ENCODE measurements at regions not wholly inside any gene's neighbourhood (a gene's known extent, or its start where the extent isn't known, plus 50 kb on each side); places are given as distances from the start of the nearest gene placed in this dataset.

- DNase-seq (no peak), ATAC-seq (no peak)
- Mint-ChIP-seq H3K4me1 (ENCODE audit: low read depth) (no peaks in the 10 kb centered on the region), H3K27me3 (no peaks in the 10 kb centered on the region), H3K4me3 (no peak overlapping the region), H3K9me3 (peaks cover 3% of the 10 kb centered on the region), H3K36me3 (ENCODE audit: low read depth) (no peaks in the 10 kb centered on the region), H3K27ac (no peak overlapping the region)
- no peak for TF ChIP-seq CTCF (IDR thresholded peaks at IDR 0.05)
- ChIA-PET CTCF (no interaction called here), POLR2A (no interaction called here)
- intact Hi-C loops (cut with micrococcal nuclease) = no loop called here
These were observed 2291.6 kb upstream of the WWC1 start for GRCh38 chr5:165999693-166000320.

GRCh38 chr5:166004006-166004405 is 2287.4 kb upstream of the WWC1 start:
- intact Hi-C loops (cut with micrococcal nuclease) = no loop called here
- H3K4me3 Mint-ChIP-seq = no peak overlapping the region
- ChIA-PET POLR2A (no interaction called here), CTCF (no interaction called here)
- DNase-seq (no peak), ATAC-seq (no peak)
- no peak for TF ChIP-seq CTCF (IDR thresholded peaks at IDR 0.05)
- peaks cover 5% of the 10 kb centered on the region for H3K9me3 Mint-ChIP-seq
- no peaks in the 10 kb centered on the region for H3K4me1 Mint-ChIP-seq (ENCODE audit: low read depth)
- no peak overlapping the region for H3K27ac Mint-ChIP-seq
- H3K27me3 Mint-ChIP-seq = no peaks in the 10 kb centered on the region
- H3K36me3 Mint-ChIP-seq (ENCODE audit: low read depth) = no peaks in the 10 kb centered on the region

GRCh38 chr5:166013415-166013814 is 2278.0 kb upstream of the WWC1 start:
- Mint-ChIP-seq H3K27me3 (no peaks in the 10 kb centered on the region), H3K27ac (no peak overlapping the region), H3K36me3 (ENCODE audit: low read depth) (no peaks in the 10 kb centered on the region), H3K4me3 (no peak overlapping the region), H3K4me1 (ENCODE audit: low read depth) (no peaks in the 10 kb centered on the region), H3K9me3 (peaks cover 2% of the 10 kb centered on the region)
- ChIA-PET POLR2A (no interaction called here), CTCF (no interaction called here)
- intact Hi-C loops (cut with micrococcal nuclease) = no loop called here
- TF ChIP-seq CTCF (IDR thresholded peaks at IDR 0.05) = no peak
- DNase-seq (no peak), ATAC-seq (no peak)

GRCh38 chr5:166014256-166014655 is 2277.2 kb upstream of the WWC1 start:
- Mint-ChIP-seq H3K27me3 (no peaks in the 10 kb centered on the region), H3K4me3 (no peak overlapping the region), H3K36me3 (ENCODE audit: low read depth) (no peaks in the 10 kb centered on the region), H3K9me3 (peaks cover 2% of the 10 kb centered on the region), H3K27ac (no peak overlapping the region), H3K4me1 (ENCODE audit: low read depth) (no peaks in the 10 kb centered on the region)
- POLR2A ChIA-PET = no interaction called here
- no peak for TF ChIP-seq CTCF (IDR thresholded peaks at IDR 0.05)
- CTCF ChIA-PET = no interaction called here
- no peak for ATAC-seq
- intact Hi-C loops (cut with micrococcal nuclease) = no loop called here
- no peak for DNase-seq

GRCh38 chr5:166018716-166019115 is 2272.7 kb upstream of the WWC1 start:
- no peak for DNase-seq
- ATAC-seq = no peak
- peaks cover 1% of the 10 kb centered on the region for H3K9me3 Mint-ChIP-seq
- CTCF ChIA-PET = no interaction called here
- no peak for TF ChIP-seq CTCF (IDR thresholded peaks at IDR 0.05)
- intact Hi-C loops (cut with micrococcal nuclease) = no loop called here
- H3K27me3 Mint-ChIP-seq = no peaks in the 10 kb centered on the region
- no peak overlapping the region for H3K27ac Mint-ChIP-seq
- H3K4me1 Mint-ChIP-seq (ENCODE audit: low read depth) = no peaks in the 10 kb centered on the region
- POLR2A ChIA-PET = no interaction called here
- H3K4me3 Mint-ChIP-seq = no peak overlapping the region
- H3K36me3 Mint-ChIP-seq (ENCODE audit: low read depth) = no peaks in the 10 kb centered on the region

Data from activated CD8-positive, alpha-beta T cell treated with anti-CD3 and anti-CD28 coated beads for 36 hours (primary cell).